GM12878 (cell line): ENCODE measurements at regions not wholly inside any gene's neighbourhood (a gene's known extent, or its start where the extent isn't known, plus 50 kb on each side); places are given as distances from the start of the nearest gene placed in this dataset.

Experiments used
- ATAC-seq: fragments of 200-7000 bp; cut with Tn5 transposase; 3 replicates; pipeline ENCODE4 v1.9.1; 2020; ENCODE audit warnings: mild to moderate bottlenecking, moderate library complexity
- BruUV-seq: library from RNA; stranded (reverse); fragments of 400-500 nt; replicated peaks from 2 replicates; lab custom pipeline; 2021; lab: Mats Ljungman, UMichigan
- CTCF ChIA-PET: fragments of 300-600 bp; sonication (Branson Sonifier 250); formaldehyde crosslinking; extraction: SDS; loops from one replicate; lab custom pipeline; 2021; ENCODE audit warnings: inconsistent platforms; lab: Yijun Ruan, JAX
- POLR2A ChIA-PET: fragments of 350-600 bp; formaldehyde crosslinking; extraction: SDS; loops from one replicate; lab custom pipeline; 2021; ENCODE audit warnings: inconsistent platforms; lab: Charles Lee
- RAD21 ChIA-PET: fragments of 300-600 bp; sonication (Branson Sonifier 250); formaldehyde crosslinking; loops from one replicate; lab custom pipeline; 2023; ENCODE audit warnings: antibody characterized with exemption; ENCODE audit not compliant: unreplicated experiment; lab: Charles Lee
- SMC1A ChIA-PET: fragments of 300-600 bp; sonication (Branson Sonifier 250); formaldehyde crosslinking; loops from one replicate; lab custom pipeline; 2023; ENCODE audit not compliant: unreplicated experiment, uncharacterized antibody; lab: Charles Lee
- DNase-seq: peaks from one replicate; pipeline ENCODE4 v3.0.0-alpha.2; 2011; ENCODE audit warnings: low read depth, low spot score
- FAIRE-seq: peaks from 3 replicates; lab custom pipeline; 2011; peaks lifted over from hg19 to GRCh38; lab: Jason Lieb, UNC
- H2AFZ ChIP-seq: 2 replicates; pipeline ENCODE4 v1.6.0; 2011; ENCODE audit warnings: low read depth, low read length, control low read depth; ENCODE audit not compliant: control insufficient read depth
- H3K27ac ChIP-seq: 2 replicates; pipeline ENCODE4 v1.5.1; 2011; ENCODE audit warnings: control low read depth; ENCODE audit not compliant: control insufficient read depth, insufficient read depth
- H3K27me3 ChIP-seq, 2 experiments: replicated peaks in 1 of 2; 2 replicates each; pipeline versions ENCODE4 v1.6.0 to v1.6.1; 2011; ENCODE audit warnings: low read length in 1 of 2; ENCODE audit not compliant: control insufficient read depth in 2 of 2, insufficient read depth in 2 of 2
- H3K36me3 ChIP-seq, 2 experiments: 2 replicates each; pipeline ENCODE4 v1.5.1; 2011; ENCODE audit warnings: low read length in 1 of 2; ENCODE audit not compliant: control insufficient read depth in 2 of 2, insufficient read depth in 2 of 2
- H3K4me1 ChIP-seq: 2 replicates; pipeline ENCODE4 v1.6.1; 2011; ENCODE audit warnings: mild to moderate bottlenecking, low read length, moderate library complexity, mixed read lengths; ENCODE audit not compliant: control insufficient read depth, insufficient read depth
- H3K4me2 ChIP-seq: 2 replicates; pipeline ENCODE4 v1.6.0; 2011; ENCODE audit warnings: control low read depth; ENCODE audit not compliant: control insufficient read depth, insufficient read depth
- H3K4me3 ChIP-seq: fragments of 200-600 bp; sonication (generic); 2 replicates; pipeline ENCODE4 v1.5.1; 2016
- H3K79me2 ChIP-seq: 2 replicates; pipeline ENCODE4 v1.6.0; 2011; ENCODE audit warnings: low read length; ENCODE audit not compliant: control insufficient read depth, insufficient read depth
- H3K9ac ChIP-seq: 2 replicates; pipeline ENCODE4 v1.8.0; 2011; ENCODE audit warnings: low read length, control low read depth, mixed read lengths; ENCODE audit not compliant: control insufficient read depth, insufficient read depth
- H3K9me3 ChIP-seq: replicated peaks from 3 replicates; pipeline ENCODE4 v1.5.1; 2011; ENCODE audit warnings: mild to moderate bottlenecking, low read length; ENCODE audit not compliant: control insufficient read depth, insufficient read depth
- H4K20me1 ChIP-seq: 2 replicates; pipeline ENCODE4 v1.6.0; 2011; ENCODE audit not compliant: control insufficient read depth, insufficient read depth
- ATF7 ChIP-seq: fragments of 450-650 bp; IDR thresholded peaks from 2 replicates; pipeline ENCODE4 v1.6.1; 2016; ENCODE audit warnings: low read depth, mild to moderate bottlenecking
- BCL11A ChIP-seq: IDR thresholded peaks from 2 replicates; pipeline ENCODE4 v1.6.1; 2011; ENCODE audit warnings: low read depth, low read length
- BMI1 ChIP-seq: fragments of 450-650 bp; IDR thresholded peaks from 2 replicates; pipeline ENCODE4 v1.6.1; 2016; ENCODE audit warnings: mild to moderate bottlenecking, moderate library complexity, borderline replicate concordance
- GATAD2B ChIP-seq: fragments of 450-650 bp; conservative IDR thresholded peaks from 2 replicates; pipeline ENCODE4 v1.6.1; 2017; ENCODE audit warnings: low read depth, mild to moderate bottlenecking, moderate library complexity
- MYB ChIP-seq: fragments of 150-350 bp; IDR thresholded peaks from 2 replicates; pipeline ENCODE4 v1.6.1; 2014; ENCODE audit warnings: mild to moderate bottlenecking, low read depth, low read length, borderline replicate concordance
- NFYB ChIP-seq: IDR thresholded peaks from 2 replicates; pipeline ENCODE4 v1.6.1; 2011; ENCODE audit warnings: low read depth, mild to moderate bottlenecking, low read length, improper control_type of control experiment, moderate library complexity; ENCODE audit not compliant: insufficient read depth
- NR2C1 ChIP-seq: fragments of 450-650 bp; IDR thresholded peaks from 2 replicates; pipeline ENCODE4 v1.6.1; 2017; ENCODE audit warnings: antibody characterized with exemption, mild to moderate bottlenecking, moderate library complexity
- POLR2AphosphoS2 ChIP-seq: IDR thresholded peaks from 2 replicates; pipeline ENCODE4 v1.6.1; 2011; ENCODE audit warnings: low read depth, mild to moderate bottlenecking, low read length, improper control_type of control experiment, moderate library complexity
- RFX5 ChIP-seq: IDR thresholded peaks from 2 replicates; pipeline ENCODE4 v1.6.1; 2011; ENCODE audit warnings: low read depth, low read length, improper control_type of control experiment
- SREBF1 ChIP-seq: IDR thresholded peaks from 2 replicates; pipeline ENCODE4 v1.6.1; 2012; ENCODE audit warnings: mild to moderate bottlenecking, low read length
- SREBF2 ChIP-seq: IDR thresholded peaks from 2 replicates; pipeline ENCODE4 v1.6.1; 2012; ENCODE audit warnings: mild to moderate bottlenecking, low read length
- TAF1 ChIP-seq: IDR thresholded peaks from 2 replicates; pipeline ENCODE4 v1.6.1; 2011; ENCODE audit warnings: mild to moderate bottlenecking, low read depth, low read length, borderline replicate concordance
- ZNF622 ChIP-seq: fragments of 450-650 bp; IDR thresholded peaks from 2 replicates; pipeline ENCODE4 v1.6.1; 2017; ENCODE audit warnings: mild to moderate bottlenecking, inconsistent platforms
- WGBS: methylation state at CpG from one replicate; pipeline ENCODE4 v1.1.6; 2016; ENCODE audit warnings: low lambda C conversion rate; ENCODE audit not compliant: insufficient replicate concordance, insufficient coverage; ENCODE audit errors: missing lambda C conversion rate; 5-methylcytosine and 5-hydroxymethylcytosine counted together
- in situ Hi-C: fragments of 300-500 bp; cut with MboI; formaldehyde crosslinking; loops from 9 replicates; pipeline ENCODE4 v1.14.3; 2018; ENCODE audit warnings: mixed read lengths
- intact Hi-C: fragments of 100-400 bp; cut with micrococcal nuclease; formaldehyde crosslinking; loops from one replicate; pipeline ENCODE4 v1.14.2; 2022; ENCODE audit not compliant: unreplicated experiment
- TF ChIP-seq, protein P1 (sequence below): fragments of 450-650 bp; conservative IDR thresholded peaks from 2 replicates; pipeline ENCODE4 v1.6.1; 2017; ENCODE audit warnings: mild to moderate bottlenecking, moderate library complexity
- TF ChIP-seq, protein P2 (sequence below): fragments of 450-650 bp; formaldehyde crosslinking; IDR thresholded peaks from 2 replicates; pipeline ENCODE4 v1.4.0; 2022; ENCODE audit warnings: mild to moderate bottlenecking, moderate library complexity

DNA sequence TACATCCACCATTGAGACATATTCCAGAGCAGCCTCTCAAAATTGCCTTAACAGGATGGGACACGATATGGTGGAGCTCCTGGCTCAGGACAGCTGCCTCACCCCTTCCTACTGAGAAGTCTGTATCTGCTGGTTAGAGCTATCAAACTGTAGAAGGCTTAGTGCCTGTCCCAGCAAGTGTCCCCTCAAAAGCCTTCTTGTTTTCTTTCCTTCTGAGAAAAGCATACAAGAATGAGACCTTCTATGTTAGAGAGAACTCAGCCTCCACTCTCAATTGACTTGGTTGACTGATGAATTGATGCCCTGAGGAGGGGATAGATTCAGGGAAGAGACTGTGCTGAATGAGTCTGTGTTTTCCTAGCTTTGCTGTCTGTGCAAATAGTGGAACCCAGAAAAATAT lies 2020.9 kb downstream of the TP53TG3F start:
- Histone ChIP-seq H2AFZ (no peak overlapping the region), H3K4me1 (no peaks in the 10 kb centered on the region), H4K20me1 (no peaks in the 10 kb centered on the region), H3K4me3 (no peak overlapping the region), H3K9me3 (no peaks in the 10 kb centered on the region; the same call in 2 of the 3 replicates), H3K79me2 (no peaks in the 10 kb centered on the region), H3K27me3 (no peaks in the 10 kb centered on the region), H3K27ac (no peak overlapping the region), H3K36me3 (no peaks in the 10 kb centered on the region), H3K4me2 (no peak overlapping the region), H3K9ac (no peak overlapping the region)
- in situ Hi-C loops = loop anchor here (5.0 to 25.0 kb wide), 2 partner anchors 48 to 107 kb away; no protein-coding TSS in a partner anchor
- 0% methylated on average over 1 of the region's 1 CpG for WGBS
- ChIA-PET RAD21 (no interaction called here), SMC1A (no interaction called here), CTCF (no interaction called here), POLR2A (no interaction called here)
- FAIRE-seq = no peak
- no peak for ATAC-seq
- no peak for TF ChIP-seq NR2C1
- no peak for TF ChIP-seq SREBF2
- TF ChIP-seq RFX5 = no peak
- TF ChIP-seq, protein P1, sequence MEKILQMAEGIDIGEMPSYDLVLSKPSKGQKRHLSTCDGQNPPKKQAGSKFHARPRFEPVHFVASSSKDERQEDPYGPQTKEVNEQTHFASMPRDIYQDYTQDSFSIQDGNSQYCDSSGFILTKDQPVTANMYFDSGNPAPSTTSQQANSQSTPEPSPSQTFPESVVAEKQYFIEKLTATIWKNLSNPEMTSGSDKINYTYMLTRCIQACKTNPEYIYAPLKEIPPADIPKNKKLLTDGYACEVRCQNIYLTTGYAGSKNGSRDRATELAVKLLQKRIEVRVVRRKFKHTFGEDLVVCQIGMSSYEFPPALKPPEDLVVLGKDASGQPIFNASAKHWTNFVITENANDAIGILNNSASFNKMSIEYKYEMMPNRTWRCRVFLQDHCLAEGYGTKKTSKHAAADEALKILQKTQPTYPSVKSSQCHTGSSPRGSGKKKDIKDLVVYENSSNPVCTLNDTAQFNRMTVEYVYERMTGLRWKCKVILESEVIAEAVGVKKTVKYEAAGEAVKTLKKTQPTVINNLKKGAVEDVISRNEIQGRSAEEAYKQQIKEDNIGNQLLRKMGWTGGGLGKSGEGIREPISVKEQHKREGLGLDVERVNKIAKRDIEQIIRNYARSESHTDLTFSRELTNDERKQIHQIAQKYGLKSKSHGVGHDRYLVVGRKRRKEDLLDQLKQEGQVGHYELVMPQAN = no peak
- no peak for TF ChIP-seq NFYB
- TF ChIP-seq POLR2AphosphoS2 = no peak
- DNase-seq = no peak
- no TSS peak for BruUV-seq
- intact Hi-C loops = no loop called here

DNA sequence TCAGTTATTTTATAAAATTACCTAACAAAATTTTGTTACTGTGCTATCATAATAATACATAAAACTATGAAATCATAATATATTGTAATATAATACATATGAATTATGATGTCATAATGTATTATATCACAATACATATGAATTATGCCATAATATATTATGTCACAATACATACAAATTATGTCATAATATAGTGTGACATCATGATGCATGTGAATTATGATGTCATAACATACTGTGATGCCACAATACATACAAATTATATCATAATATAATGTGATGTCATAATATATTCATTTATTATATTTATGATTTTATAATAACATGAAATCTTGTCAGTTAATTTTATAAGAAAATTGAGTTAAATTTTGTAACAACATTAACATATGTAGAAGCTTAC lies 2021.6 kb downstream of the TP53TG3F start:
- intact Hi-C loops = no loop called here
- Histone ChIP-seq H3K4me3 (no peak overlapping the region), H3K27ac (no peak overlapping the region), H3K9ac (no peak overlapping the region), H3K27me3 (no peaks in the 10 kb centered on the region), H3K9me3 (no peaks in the 10 kb centered on the region; the same call in 2 of the 3 replicates), H2AFZ (no peak overlapping the region), H3K79me2 (no peaks in the 10 kb centered on the region), H3K36me3 (no peaks in the 10 kb centered on the region), H3K4me2 (no peak overlapping the region), H3K4me1 (no peaks in the 10 kb centered on the region), H4K20me1 (no peaks in the 10 kb centered on the region)
- ChIA-PET RAD21 (no interaction called here), POLR2A (no interaction called here), SMC1A (no interaction called here), CTCF (no interaction called here)
- no peak for FAIRE-seq
- BruUV-seq = no TSS peak
- no peak for DNase-seq
- ATAC-seq = no peak
- in situ Hi-C loops = loop anchor here (5.0 to 25.0 kb wide), 2 partner anchors 49 to 106 kb away; no protein-coding TSS in a partner anchor
- TF ChIP-seq ZNF622 = no peak
- no peak for TF ChIP-seq TAF1
- TF ChIP-seq BMI1 = no peak
- TF ChIP-seq BCL11A = no peak
- no peak for TF ChIP-seq MYB
- TF ChIP-seq SREBF1 = no peak
- TF ChIP-seq POLR2AphosphoS2 = no peak
- TF ChIP-seq, protein P2, sequence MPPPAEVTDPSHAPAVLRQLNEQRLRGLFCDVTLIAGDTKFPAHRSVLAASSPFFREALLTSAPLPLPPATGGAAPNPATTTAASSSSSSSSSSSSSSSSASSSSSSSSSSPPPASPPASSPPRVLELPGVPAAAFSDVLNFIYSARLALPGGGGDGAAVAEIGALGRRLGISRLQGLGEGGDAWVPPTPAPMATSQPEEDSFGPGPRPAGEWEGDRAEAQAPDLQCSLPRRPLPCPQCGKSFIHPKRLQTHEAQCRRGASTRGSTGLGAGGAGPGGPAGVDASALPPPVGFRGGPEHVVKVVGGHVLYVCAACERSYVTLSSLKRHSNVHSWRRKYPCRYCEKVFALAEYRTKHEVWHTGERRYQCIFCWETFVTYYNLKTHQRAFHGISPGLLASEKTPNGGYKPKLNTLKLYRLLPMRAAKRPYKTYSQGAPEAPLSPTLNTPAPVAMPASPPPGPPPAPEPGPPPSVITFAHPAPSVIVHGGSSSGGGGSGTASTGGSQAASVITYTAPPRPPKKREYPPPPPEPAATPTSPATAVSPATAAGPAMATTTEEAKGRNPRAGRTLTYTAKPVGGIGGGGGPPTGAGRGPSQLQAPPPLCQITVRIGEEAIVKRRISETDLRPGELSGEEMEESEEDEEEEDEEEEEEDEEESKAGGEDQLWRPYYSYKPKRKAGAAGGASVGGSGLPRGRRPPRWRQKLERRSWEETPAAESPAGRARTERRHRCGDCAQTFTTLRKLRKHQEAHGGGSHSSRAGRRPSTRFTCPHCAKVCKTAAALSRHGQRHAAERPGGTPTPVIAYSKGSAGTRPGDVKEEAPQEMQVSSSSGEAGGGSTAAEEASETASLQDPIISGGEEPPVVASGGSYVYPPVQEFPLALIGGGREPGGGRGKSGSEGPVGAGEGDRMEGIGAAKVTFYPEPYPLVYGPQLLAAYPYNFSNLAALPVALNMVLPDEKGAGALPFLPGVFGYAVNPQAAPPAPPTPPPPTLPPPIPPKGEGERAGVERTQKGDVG = no peak
- no peak; the same call in 1 of the 2 replicates for TF ChIP-seq ATF7
- no peak for TF ChIP-seq GATAD2B
